Activated naive CD4-positive, alpha-beta T cell (primary cell): ENCODE measurements at regions not wholly inside any gene's neighbourhood (a gene's known extent, or its start where the extent isn't known, plus 50 kb on each side); places are given as distances from the start of the nearest gene placed in this dataset.

Source experiments
- DNase-seq, 4 experiments: peaks; one replicate each; lab custom pipeline; 2025; lab: John Stamatoyannopoulos, UW

DNA sequence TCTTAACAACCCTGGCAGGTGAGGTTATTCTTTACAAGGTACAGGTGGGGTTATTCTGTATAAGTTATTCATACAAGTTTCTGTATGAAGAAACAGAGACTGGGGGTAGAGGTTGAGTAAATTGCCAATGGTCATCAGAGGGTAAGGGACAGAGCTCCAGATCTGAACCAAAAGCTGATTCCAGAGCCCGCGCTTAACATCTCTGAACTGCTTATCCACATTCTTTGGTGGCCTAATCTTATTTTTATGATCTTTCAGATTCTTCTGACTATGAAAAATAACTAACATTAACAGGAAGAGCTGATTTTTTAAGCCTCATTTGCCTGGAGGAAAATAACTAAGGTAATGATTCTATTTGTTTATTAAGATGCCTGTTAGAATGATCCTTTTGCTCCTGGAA, 63.9 kb upstream of the BARHL2 start:
- no peak for DNase-seq

DNA sequence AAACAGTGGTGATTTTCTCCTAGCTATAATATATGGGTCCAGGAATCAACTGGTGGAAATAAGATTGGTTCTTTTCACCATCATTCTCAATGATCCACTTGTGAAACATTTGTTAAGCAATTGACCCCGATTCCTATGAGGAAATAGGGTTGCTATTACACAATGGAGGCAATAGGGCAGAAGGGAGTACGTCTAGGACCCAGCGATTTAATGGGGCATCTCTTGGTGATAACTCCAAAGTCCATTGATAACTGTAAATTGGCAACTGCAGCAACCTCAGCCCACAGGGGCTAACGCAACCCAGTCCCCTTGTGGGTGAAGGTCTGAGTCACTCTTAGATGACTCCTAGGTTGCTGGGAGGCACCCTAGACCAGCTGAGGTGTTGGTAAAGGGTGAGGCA, 62.5 kb upstream of the BARHL2 start:
- DNase-seq, result no peak

DNA sequence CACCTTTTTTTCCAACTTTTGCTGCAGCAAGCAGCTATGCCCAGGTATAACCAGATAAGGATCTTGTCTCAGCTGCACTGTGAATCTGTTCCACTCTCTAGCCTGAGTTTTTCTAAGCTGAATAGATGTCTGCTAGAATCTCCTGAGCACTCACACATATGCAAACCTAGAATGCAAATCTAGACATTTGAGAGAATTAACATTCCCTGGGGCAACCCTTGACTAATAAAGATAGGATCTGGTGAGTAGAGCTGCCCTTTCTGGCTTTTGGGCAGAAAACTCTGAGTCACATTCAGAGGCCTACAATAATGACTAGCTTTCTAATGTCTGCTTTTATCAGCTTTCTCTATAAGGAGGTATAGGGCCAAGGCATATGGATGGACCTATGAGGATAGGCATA, 61.4 kb upstream of the BARHL2 start:
- DNase-seq, result no peak

DNA sequence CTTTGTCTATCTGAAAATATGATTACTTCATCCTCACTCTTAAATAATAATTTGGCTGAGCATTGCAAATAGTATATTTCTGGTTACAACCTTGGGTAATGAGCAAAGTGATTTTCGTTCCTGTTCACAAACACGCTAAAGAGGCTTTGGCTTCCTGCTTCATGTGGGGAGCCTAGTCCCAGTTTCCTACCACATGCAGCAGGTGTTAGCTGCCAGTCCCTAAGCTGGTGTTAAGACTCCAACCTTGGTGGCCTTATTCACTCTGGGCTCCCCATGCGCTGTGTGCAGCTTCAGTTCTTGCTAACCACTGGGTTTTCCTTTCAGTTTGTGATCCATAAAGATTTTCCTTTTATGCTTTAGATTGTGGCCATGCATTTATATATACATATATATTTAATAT, 56.7 kb upstream of the BARHL2 start:
- DNase-seq, result no peak

DNA sequence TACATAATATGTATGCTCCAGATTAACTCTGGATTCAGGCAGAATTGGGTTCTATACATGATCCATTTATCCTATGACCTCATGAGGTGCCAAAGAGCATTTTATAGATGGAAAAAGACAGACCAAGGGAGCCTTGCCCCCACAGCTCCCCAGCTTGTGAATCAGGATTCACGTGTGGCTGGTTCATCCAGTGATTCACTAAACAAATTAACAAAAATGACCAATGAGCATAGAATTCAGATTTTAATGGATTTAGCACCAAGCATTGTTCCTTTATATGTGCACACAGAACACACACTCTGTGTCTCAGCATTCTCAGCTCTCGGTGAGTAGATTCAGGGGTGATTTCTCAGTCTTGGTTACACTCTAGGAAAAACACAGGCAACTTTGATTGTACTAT, 51.7 kb upstream of the BARHL2 start:
- DNase-seq, result no peak

DNA sequence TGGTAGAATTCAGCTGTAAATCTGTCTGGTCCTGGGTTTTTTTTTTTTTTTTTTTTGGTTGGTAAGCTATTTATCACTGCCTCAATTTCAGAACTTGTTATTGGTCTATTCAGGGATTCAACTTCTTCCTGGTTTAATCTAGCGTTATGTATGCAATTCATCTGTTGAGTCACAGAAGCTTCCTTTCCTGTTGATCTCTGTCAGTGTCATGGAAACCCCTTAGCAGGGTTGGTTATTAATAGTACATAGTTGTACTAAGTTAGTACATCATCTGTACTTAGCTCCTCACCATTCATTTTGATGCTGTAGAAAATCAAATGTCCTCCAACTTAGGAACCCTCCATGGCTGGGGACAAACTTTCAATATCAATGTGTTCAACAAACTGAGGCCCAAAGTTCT, 51.0 kb upstream of the BARHL2 start:
- no peak for DNase-seq
